GM19240 (cell line): ENCODE measurements at regions not wholly inside any gene's neighbourhood (a gene's known extent, or its start where the extent isn't known, plus 50 kb on each side); places are given as distances from the start of the nearest gene placed in this dataset.

Source experiments
- DNase-seq: peaks from one replicate; pipeline ENCODE4 v3.0.0; 2011; ENCODE audit warnings: low spot score; ENCODE audit not compliant: insufficient read length

DNA sequence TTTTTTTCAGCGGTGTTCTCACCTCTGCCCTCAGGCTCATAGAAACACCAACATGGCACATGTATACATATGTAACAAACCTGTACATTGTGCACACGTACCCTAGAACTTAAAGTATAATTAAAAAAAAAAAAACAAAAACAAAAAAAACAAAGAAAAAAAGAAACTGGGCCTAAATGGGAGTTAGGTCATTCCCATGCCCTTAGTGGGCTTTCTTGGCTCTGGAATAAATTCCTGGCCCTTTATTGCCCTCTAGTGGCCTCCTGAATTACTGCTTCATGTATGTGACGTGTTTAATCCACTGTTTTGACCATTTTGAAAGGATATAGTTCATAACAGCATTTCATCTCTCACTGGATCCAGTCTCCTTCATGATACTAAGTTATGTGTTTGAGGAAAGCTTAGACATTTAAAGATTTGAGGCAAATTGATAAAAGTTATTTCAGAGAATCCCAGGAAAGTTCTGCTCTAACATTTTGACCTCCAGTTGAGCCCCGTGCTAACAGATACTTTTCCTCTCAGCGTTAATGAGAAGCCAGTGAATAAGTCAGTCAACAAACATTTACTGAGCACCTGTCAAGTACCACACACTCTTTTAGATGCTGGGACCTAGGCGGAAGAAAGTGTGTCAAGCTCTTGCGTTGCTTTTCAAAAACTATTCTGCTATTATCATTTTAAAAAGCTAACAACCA lies 54.7 kb upstream of the SYPL1 start:
- peak; percentile 19 for DNase-seq

- DNase-seq = no peak
Measured at GRCh38 chr7:106165337-106165736, 53.2 kb upstream of the SYPL1 start.

GRCh38 chr7:106163257-106163656 lies 51.1 kb upstream of the SYPL1 start:
- DNase-seq = no peak
